ENCODE measurements at regions not wholly inside any gene's neighbourhood (a gene's known extent, or its start where the extent isn't known, plus 50 kb on each side); places are given as distances from the start of the nearest gene placed in this dataset.
"Not testable (repeated sequence)": the region's sequence is repeated elsewhere in the genome, so short reads cannot be mapped to it uniquely, and the experiment has no call there.

DNA sequence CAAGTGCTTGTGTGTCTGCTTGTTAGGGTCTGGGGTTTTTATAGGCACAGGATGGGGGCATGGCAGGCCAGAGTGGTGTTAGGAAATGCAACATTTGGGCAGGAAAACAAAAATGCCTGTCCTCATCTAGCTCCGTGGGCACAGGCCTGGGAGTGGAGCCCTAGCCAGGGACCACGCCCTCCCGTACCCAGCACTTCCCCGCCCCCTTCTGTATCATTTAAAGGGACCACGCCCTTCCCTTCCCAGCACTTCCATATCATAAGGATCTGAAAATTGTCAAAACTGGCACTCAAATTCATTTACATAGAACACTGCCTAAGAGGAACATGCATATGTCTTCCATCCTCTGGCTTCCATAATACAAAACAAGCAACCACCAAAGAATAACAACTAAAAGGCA lies 185.8 kb downstream of the B3GLCT start:
- DNase-seq: no peak

DNA sequence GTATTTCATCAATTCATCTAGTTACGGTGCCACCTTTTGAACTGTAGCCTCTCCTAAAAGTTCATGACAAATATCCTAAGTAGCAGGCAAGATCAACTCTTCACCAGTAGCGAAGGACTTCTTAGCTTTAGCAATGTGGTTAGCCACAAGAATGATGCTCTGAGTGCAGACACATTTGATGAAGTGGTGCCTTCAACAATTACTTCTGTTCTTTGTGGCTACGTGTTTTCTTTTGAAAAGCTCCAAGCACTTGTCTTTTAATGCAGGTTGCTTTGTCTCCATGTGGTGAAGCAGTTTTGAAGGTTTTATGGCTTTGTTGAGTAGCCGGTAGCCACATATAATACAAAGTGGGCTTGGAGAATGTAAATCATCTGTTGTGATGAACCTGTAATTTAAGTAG lies 194.7 kb downstream of the B3GLCT start:
- DNase-seq: peak; percentile 11

DNA sequence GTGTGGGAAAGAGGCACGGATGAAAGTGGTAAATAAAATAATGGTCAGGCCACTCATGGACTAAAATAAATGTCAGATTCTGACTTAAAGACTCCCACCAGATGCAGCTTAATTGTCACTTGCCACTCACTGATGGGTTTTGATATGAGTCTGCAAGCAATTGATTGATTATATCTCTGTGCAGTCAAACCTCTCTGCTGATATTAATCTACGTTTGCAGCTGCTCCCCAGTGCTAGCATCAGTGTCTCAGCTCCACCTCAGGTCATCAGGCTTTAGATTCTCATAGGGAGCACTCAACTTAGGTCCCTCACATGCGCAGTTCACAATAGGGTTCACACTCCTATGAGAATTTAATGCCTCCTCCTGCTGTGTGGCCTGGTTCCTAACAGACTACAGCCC lies 195.3 kb downstream of the B3GLCT start:
- peak; percentile 6 for DNase-seq

- DNase-seq: no peak
These were observed 199.9 kb downstream of the B3GLCT start for GRCh38 chr13:31399690-31400089.

GRCh38 chr13:31403711-31404110 lies 203.9 kb downstream of the B3GLCT start:
- DNase-seq: not testable (repeated sequence)

DNA sequence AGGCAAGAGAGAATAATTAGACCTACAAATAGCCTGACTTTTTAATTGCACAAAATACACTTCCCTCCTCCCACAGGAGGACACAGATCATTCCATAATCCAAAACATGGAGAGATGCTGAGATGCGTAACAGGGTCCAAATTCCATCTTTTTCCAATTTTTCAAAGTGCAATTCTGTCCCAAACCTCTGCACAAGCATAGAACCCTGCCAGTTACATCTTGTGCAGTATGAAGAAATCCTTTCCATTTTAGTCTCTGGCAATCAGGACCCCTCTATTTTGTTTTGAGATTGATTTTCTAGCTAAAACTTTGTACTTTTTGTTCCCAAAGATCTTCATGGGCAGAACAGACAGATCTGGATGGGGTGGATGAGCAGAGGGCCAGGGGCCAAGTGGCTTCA lies 209.2 kb downstream of the B3GLCT start:
- DNase-seq: no peak

DNA sequence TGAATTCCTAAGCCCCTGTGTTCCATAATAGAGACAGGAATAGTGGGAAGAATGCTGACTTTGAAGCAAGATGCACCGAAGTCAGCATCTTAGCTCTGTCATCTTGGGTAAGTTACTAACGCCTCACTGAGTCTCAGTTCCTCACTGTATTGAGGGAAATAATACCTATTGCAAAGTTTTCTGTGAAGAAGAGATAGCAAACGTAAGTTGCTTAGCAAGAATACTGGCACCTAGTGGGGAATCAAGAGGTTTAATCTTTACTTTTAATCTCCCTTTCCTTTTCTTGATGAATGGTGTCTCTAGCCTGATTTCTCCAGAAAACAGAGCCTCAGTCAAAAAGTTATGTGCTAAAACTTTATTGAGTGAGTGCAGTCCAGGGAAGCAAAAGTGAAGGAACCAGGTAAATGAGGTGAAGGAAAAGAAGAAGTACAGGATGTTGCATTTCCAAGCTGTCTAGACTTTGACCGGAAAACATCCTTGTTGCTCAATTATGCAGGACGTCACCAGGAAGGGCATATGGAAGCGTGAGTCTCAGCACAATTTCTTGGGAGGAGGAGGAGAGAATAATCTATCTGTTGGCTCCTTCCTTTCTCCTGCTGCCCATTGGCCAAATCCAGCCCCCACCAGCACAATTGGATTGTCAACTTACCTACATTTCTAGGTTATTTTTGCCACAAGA lies 210.0 kb downstream of the B3GLCT start:
- DNase-seq: no peak

- DNase-seq: no peak
These were observed 213.7 kb downstream of the B3GLCT start for GRCh38 chr13:31413516-31413915.

DNA sequence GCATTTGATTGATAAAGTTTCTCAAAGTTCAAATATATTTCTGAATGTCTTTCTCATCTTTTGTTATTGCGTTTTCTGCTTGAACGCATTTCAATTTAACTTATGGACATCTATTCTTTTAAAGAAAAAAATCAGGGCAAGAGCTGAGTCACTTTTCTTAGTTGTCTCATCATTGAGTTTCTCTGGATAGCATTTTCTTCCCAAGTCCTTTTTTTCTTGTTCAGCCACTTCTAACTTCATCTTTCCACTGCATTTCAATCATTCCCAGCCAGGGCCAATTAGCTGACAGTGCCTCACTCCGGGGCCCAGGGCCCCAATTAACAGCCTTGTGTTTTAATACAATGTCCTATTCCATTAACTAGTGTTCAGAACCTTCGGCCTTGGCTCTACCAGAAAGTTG lies 216.3 kb downstream of the B3GLCT start:
- DNase-seq: no peak

- no peak for DNase-seq
These were observed 218.4 kb downstream of the B3GLCT start for GRCh38 chr13:31418186-31418585.

GRCh38 chr13:31421756-31422155 lies 222.0 kb downstream of the B3GLCT start:
- no peak for DNase-seq

GRCh38 chr13:31424130-31424729 lies 224.5 kb downstream of the B3GLCT start:
- peak; percentile 73 for DNase-seq

DNA sequence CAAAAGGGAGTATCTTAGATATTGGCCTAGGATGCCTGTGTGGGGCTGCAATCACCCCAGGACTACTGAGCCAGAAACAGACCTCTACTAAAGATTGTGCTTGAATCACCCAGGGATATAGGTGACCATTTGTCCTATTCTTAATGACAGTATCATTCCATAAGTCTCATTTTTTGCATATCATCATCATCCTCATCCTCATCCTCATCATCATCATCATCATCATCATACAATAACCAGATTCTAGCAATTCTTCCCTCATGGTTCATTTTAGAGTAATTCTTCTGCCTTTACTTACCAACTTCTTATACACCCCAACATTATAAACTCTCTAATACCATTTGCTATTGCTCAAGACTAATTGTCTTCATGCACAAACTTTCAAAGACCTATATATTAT lies 226.6 kb downstream of the B3GLCT start:
- no peak for DNase-seq

DNA sequence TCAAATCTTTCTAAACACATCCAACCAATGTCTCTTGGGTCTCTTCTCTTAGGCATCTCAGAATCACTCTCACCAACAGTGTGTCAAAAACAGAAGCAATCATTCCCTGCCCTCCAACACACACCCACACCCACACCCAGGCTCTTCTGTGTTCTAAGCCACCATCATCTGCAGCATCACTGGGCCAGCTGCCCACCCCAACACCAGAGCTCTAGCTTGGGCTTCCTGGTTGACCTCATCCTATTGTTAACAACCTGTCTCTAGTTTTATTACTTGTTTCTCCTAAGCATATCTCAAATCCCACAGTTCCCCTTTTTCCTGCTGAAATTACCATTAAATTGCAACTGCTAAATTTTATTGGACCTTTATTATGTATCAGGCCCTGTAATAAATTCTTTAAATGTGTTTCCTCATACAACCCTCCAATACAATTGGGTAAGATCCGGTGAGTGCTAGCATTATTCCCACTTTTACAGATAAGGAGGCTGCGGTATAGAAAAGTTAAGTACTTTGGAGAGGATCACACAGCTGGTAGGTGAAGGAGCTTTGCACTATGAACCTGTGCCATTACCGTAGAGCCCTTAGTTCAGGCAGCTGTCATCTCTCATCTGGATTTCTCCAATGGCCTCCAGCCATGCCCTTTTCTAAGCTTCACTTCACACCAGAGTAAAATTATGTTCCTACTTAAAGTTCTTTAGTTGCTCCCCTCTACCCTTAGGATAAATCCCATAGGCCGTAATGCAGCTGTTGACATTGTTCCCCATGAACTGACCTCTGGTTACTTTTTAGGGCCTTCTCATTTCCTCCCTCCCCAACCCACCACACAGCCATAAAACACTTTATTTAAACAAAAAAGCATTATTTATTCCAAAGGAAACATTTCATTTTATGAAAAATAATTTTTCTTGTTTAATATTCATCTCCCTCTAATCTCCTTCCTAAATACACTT lies 227.7 kb downstream of the B3GLCT start:
- DNase-seq: no peak

DNA sequence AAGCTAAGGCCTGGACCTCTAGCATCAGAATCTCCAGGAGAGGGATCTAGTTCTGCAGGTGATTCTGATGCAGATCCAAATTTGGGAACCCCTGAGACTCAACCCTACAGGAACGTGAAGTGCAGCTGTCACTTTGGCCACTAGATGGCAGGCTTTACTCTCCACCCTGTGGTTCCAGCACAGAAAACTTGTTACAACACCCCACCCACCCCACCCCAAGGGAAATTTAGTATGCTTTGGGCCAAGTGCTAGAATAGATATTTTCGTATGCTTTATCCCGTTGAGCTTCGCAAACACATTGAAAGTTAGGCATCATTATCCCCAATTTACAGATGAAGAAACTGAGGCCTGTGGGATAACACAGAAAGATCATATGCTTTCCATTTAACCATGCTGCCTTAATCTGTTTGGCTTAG lies 232.0 kb downstream of the B3GLCT start:
- peak; percentile 47 for DNase-seq

- no peak for DNase-seq
These were observed 233.4 kb downstream of the B3GLCT start for GRCh38 chr13:31433207-31433606.

- DNase-seq: no peak
These were observed 234.0 kb downstream of the B3GLCT start for GRCh38 chr13:31433746-31434145.

DNA sequence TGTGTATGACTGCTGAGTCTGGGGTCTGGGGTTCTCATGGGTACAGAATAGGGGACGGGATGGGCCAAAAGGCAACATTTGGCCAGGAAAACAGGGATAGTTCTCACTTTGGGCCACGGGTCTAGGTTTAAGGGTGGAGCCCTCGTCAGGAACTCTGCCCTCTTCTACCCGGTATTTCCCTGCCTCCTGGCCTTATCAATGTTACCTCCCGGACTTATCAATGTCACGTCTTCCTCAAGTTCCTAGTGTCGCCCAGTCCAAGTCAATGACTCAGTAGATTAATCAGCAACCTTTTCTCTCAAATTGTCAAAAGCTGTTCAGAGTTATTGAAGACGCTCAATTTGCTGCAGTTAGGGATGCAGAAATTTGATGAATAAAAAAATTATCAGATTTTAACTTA lies 234.8 kb downstream of the B3GLCT start:
- no peak for DNase-seq

DNA sequence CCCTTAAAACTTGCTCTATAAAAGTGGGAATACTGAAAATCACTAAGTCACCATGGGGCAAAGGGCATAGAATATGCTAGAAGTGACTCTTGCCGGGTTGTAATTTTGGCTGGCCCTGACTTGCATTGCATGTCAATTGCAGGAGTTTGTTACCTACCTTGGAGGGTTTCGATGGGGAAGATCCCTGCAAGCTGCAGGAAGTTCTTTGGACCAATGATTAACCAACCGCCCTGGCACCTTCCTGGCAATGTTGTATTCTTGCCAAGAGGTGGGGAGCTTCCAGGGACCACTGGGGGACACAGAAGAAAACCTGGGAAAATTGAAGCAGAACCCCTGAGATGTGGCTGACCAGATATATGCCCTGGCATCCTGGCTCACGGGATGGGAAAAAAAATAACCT lies 235.8 kb downstream of the B3GLCT start:
- no peak for DNase-seq

- DNase-seq: no peak
These were observed 236.7 kb downstream of the B3GLCT start for GRCh38 chr13:31436478-31436877.

DNA sequence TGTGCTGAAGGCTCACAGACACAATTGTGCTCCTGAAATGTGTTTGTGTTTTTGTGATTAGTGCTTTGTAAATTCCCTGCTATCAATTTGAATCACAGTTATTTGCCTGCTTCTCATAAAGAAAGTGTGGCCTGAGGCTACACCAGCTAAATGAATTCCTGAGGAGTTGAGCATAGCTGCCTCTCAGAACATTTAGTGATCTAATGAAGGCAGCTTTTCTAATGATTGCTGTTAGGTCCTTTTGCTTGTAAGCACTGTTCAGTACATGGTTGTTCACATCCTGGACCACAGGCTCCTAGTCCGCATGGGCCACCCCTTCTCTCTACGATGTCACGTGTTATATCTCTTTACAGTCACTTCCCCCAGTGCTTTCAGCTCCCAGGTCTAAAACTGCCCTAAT lies 238.2 kb downstream of the B3GLCT start:
- peak; percentile 12 for DNase-seq

- no peak for DNase-seq
These were observed 240.4 kb downstream of the B3GLCT start for GRCh38 chr13:31440132-31440531.

GRCh38 chr13:31441800-31442510 lies 242.2 kb downstream of the B3GLCT start:
- no peak for DNase-seq
